T-helper 2 cell treated with Interferon-gamma antibody and Interleukin-4, amounts not matched to agents 5 μg/mL and 100 μg/mL, for 36 hours (primary cell): ENCODE measurements at regions not wholly inside any gene's neighbourhood (a gene's known extent, or its start where the extent isn't known, plus 50 kb on each side); places are given as distances from the start of the nearest gene placed in this dataset.

ENCODE experiments used
- DNase-seq: peaks from one replicate; pipeline ENCODE4 v3.0.0; 2021; ENCODE audit warnings: low spot score
- H3K27ac Mint-ChIP-seq: one replicate; pipeline ENCODE4 v1.8.0; 2021; ENCODE audit warnings: mild to moderate bottlenecking, mixed read lengths
- H3K27me3 Mint-ChIP-seq: one replicate; pipeline ENCODE4 v1.8.0; 2021; ENCODE audit warnings: low read depth, mixed read lengths
- H3K36me3 Mint-ChIP-seq: one replicate; pipeline ENCODE4 v1.8.0; 2021; ENCODE audit warnings: low read depth, mixed read lengths
- H3K4me1 Mint-ChIP-seq: one replicate; pipeline ENCODE4 v1.8.0; 2021; ENCODE audit warnings: low read depth, mixed read lengths
- H3K4me3 Mint-ChIP-seq: one replicate; pipeline ENCODE4 v1.8.0; 2022; ENCODE audit warnings: mild to moderate bottlenecking, moderate library complexity, mixed read lengths
- H3K9me3 Mint-ChIP-seq: one replicate; pipeline ENCODE4 v1.8.0; 2021; ENCODE audit warnings: mixed read lengths

- Mint-ChIP-seq H3K4me1 (peaks cover 13% of the 10 kb centered on the region), H3K27me3 (no peaks in the 10 kb centered on the region), H3K36me3 (peaks cover 3% of the 10 kb centered on the region), H3K27ac (no peak overlapping the region), H3K4me3 (no peak overlapping the region), H3K9me3 (peaks cover 15% of the 10 kb centered on the region)
- no peak for DNase-seq
Measured at GRCh38 chr14:61171727-61172126, 109.4 kb downstream of the TMEM30B start.

GRCh38 chr14:61168141-61168540 is 113.0 kb downstream of the TMEM30B start:
- H3K27ac Mint-ChIP-seq, result no peak overlapping the region
- peaks cover 3% of the 10 kb centered on the region for H3K36me3 Mint-ChIP-seq
- no peak overlapping the region for H3K4me3 Mint-ChIP-seq
- no peaks in the 10 kb centered on the region for H3K27me3 Mint-ChIP-seq
- peaks cover 2% of the 10 kb centered on the region for H3K4me1 Mint-ChIP-seq
- peaks cover 19% of the 10 kb centered on the region for H3K9me3 Mint-ChIP-seq
- no peak for DNase-seq

- Mint-ChIP-seq H3K27ac (no peak overlapping the region), H3K27me3 (no peaks in the 10 kb centered on the region), H3K4me1 (peaks cover 2% of the 10 kb centered on the region)
Measured at GRCh38 chr14:61167642-61168041, 113.5 kb downstream of the TMEM30B start.

GRCh38 chr14:61160798-61161197 is 120.3 kb downstream of the TMEM30B start:
- no peaks in the 10 kb centered on the region for H3K36me3 Mint-ChIP-seq
- H3K4me3 Mint-ChIP-seq, result no peak overlapping the region

More at GRCh38 chr14:61167642-61168041, 113.5 kb downstream of the TMEM30B start:
- Mint-ChIP-seq H3K4me3 (no peak overlapping the region), H3K36me3 (peaks cover 1% of the 10 kb centered on the region), H3K9me3 (peaks cover 15% of the 10 kb centered on the region)
- no peak for DNase-seq

GRCh38 chr14:61154641-61155040 is 126.5 kb downstream of the TMEM30B start:
- Mint-ChIP-seq H3K36me3 (no peaks in the 10 kb centered on the region), H3K27me3 (peaks cover 5% of the 10 kb centered on the region), H3K4me3 (no peak overlapping the region), H3K27ac (no peak overlapping the region), H3K4me1 (no peaks in the 10 kb centered on the region), H3K9me3 (no peaks in the 10 kb centered on the region)
- no peak for DNase-seq

More at GRCh38 chr14:61160798-61161197, 120.3 kb downstream of the TMEM30B start:
- no peak overlapping the region for H3K27ac Mint-ChIP-seq
- no peak for DNase-seq
- no peaks in the 10 kb centered on the region for H3K4me1 Mint-ChIP-seq
- H3K9me3 Mint-ChIP-seq, result peaks cover 11% of the 10 kb centered on the region
- H3K27me3 Mint-ChIP-seq, result peaks cover 2% of the 10 kb centered on the region

- Mint-ChIP-seq H3K27ac (no peak overlapping the region), H3K9me3 (no peaks in the 10 kb centered on the region), H3K27me3 (peaks cover 5% of the 10 kb centered on the region), H3K36me3 (no peaks in the 10 kb centered on the region), H3K4me1 (no peaks in the 10 kb centered on the region), H3K4me3 (no peak overlapping the region)
- DNase-seq, result no peak
Measured at GRCh38 chr14:61153914-61154545, 127.1 kb downstream of the TMEM30B start.

- DNase-seq, result no peak
- no peak overlapping the region for H3K27ac Mint-ChIP-seq
- H3K9me3 Mint-ChIP-seq, result no peaks in the 10 kb centered on the region
Measured at GRCh38 chr14:61153431-61153830, 127.7 kb downstream of the TMEM30B start.

GRCh38 chr14:61152851-61153364 is 128.2 kb downstream of the TMEM30B start:
- no peak for DNase-seq
- H3K27me3 Mint-ChIP-seq, result peaks cover 5% of the 10 kb centered on the region
- H3K27ac Mint-ChIP-seq, result no peak overlapping the region
- H3K9me3 Mint-ChIP-seq, result no peaks in the 10 kb centered on the region
- H3K4me1 Mint-ChIP-seq, result no peaks in the 10 kb centered on the region
- H3K36me3 Mint-ChIP-seq, result no peaks in the 10 kb centered on the region
- H3K4me3 Mint-ChIP-seq, result no peak overlapping the region

More at GRCh38 chr14:61153431-61153830, 127.7 kb downstream of the TMEM30B start:
- no peaks in the 10 kb centered on the region for H3K36me3 Mint-ChIP-seq
- peaks cover 5% of the 10 kb centered on the region for H3K27me3 Mint-ChIP-seq
- H3K4me1 Mint-ChIP-seq, result no peaks in the 10 kb centered on the region
- H3K4me3 Mint-ChIP-seq, result no peak overlapping the region

GRCh38 chr14:61151251-61151650 is 129.9 kb downstream of the TMEM30B start:
- H3K9me3 Mint-ChIP-seq, result no peaks in the 10 kb centered on the region
- H3K36me3 Mint-ChIP-seq, result no peaks in the 10 kb centered on the region
- H3K27ac Mint-ChIP-seq, result no peak overlapping the region
- H3K27me3 Mint-ChIP-seq, result peaks cover 5% of the 10 kb centered on the region
- H3K4me3 Mint-ChIP-seq, result no peak overlapping the region
- no peak for DNase-seq
- H3K4me1 Mint-ChIP-seq, result no peaks in the 10 kb centered on the region

- H3K27me3 Mint-ChIP-seq, result peaks cover 5% of the 10 kb centered on the region
- no peaks in the 10 kb centered on the region for H3K9me3 Mint-ChIP-seq
- DNase-seq, result no peak
- no peak overlapping the region for H3K4me3 Mint-ChIP-seq
- H3K4me1 Mint-ChIP-seq, result no peaks in the 10 kb centered on the region
- no peak overlapping the region for H3K27ac Mint-ChIP-seq
- H3K36me3 Mint-ChIP-seq, result no peaks in the 10 kb centered on the region
Measured at GRCh38 chr14:61150851-61151250, 130.3 kb downstream of the TMEM30B start.

- H3K9me3 Mint-ChIP-seq, result peaks cover 7% of the 10 kb centered on the region
- no peak overlapping the region for H3K27ac Mint-ChIP-seq
- no peak overlapping the region for H3K4me3 Mint-ChIP-seq
- H3K4me1 Mint-ChIP-seq, result no peaks in the 10 kb centered on the region
- H3K27me3 Mint-ChIP-seq, result peaks cover 5% of the 10 kb centered on the region
- DNase-seq, result no peak
- H3K36me3 Mint-ChIP-seq, result peaks cover 2% of the 10 kb centered on the region
Measured at GRCh38 chr14:61149896-61150295, 131.2 kb downstream of the TMEM30B start.

- H3K36me3 Mint-ChIP-seq, result peaks cover 2% of the 10 kb centered on the region
- H3K4me1 Mint-ChIP-seq, result no peaks in the 10 kb centered on the region
- peaks cover 15% of the 10 kb centered on the region for H3K9me3 Mint-ChIP-seq
- peaks cover 5% of the 10 kb centered on the region for H3K27me3 Mint-ChIP-seq
- H3K27ac Mint-ChIP-seq, result no peak overlapping the region
- H3K4me3 Mint-ChIP-seq, result no peak overlapping the region
- DNase-seq, result no peak
Measured at GRCh38 chr14:61148742-61149350, 132.3 kb downstream of the TMEM30B start.

GRCh38 chr14:61147831-61148549 is 133.1 kb downstream of the TMEM30B start:
- no peak overlapping the region for H3K27ac Mint-ChIP-seq
- peaks cover 24% of the 10 kb centered on the region for H3K9me3 Mint-ChIP-seq
- peaks cover 5% of the 10 kb centered on the region for H3K36me3 Mint-ChIP-seq
- DNase-seq, result no peak
- H3K4me3 Mint-ChIP-seq, result no peak overlapping the region
- peaks cover 5% of the 10 kb centered on the region for H3K27me3 Mint-ChIP-seq
- no peaks in the 10 kb centered on the region for H3K4me1 Mint-ChIP-seq

GRCh38 chr14:61147381-61147821 is 133.7 kb downstream of the TMEM30B start:
- H3K9me3 Mint-ChIP-seq, result peaks cover 26% of the 10 kb centered on the region
- H3K27me3 Mint-ChIP-seq, result peaks cover 5% of the 10 kb centered on the region
- H3K27ac Mint-ChIP-seq, result no peak overlapping the region
- no peaks in the 10 kb centered on the region for H3K4me1 Mint-ChIP-seq
- peaks cover 5% of the 10 kb centered on the region for H3K36me3 Mint-ChIP-seq
- no peak overlapping the region for H3K4me3 Mint-ChIP-seq
- no peak for DNase-seq
